HG03520 (cell line): ENCODE measurements at regions not wholly inside any gene's neighbourhood (a gene's known extent, or its start where the extent isn't known, plus 50 kb on each side); places are given as distances from the start of the nearest gene placed in this dataset.
A peak's percentile ranks its signal among the peaks of the same experiment; 100 is the strongest.
"Not testable (repeated sequence)": the region's sequence is repeated elsewhere in the genome, so short reads cannot be mapped to it uniquely, and the experiment has no call there.

ENCODE experiments used
- ATAC-seq: cut with Tn5 transposase; IDR thresholded peaks from one replicate; pipeline ENCODE4 v1.9.1; 2021; ENCODE audit warnings: mild to moderate bottlenecking, moderate library complexity; ENCODE audit not compliant: unreplicated experiment

- ATAC-seq, result no peak
Observed at GRCh38 chr4:151559595-151559994, 150.6 kb downstream of the FHIP1A start.

GRCh38 chr4:151561551-151562256, 152.7 kb downstream of the FHIP1A start:
- ATAC-seq, result no peak

GRCh38 chr4:151563194-151563593, 154.2 kb downstream of the FHIP1A start:
- ATAC-seq, result no peak

DNA sequence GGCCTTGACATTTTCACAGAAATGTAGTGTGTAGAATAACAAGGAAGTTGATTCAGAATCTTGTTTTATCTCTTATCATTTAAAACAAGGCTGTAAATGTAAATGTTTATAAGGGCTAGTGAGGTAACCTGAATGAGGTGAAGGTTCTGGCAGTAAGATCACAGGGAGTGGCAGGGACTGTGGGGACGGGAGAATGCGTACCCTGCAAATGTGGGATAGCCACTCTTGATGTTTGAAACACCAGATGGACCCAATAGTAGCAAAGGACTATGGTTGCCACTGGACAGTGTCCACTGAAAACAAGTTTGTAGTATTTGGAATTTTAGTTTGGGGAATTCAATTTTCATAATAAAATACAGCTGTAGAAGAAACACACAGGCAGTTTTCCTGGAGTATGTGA, 155.3 kb downstream of the FHIP1A start:
- no peak for ATAC-seq

DNA sequence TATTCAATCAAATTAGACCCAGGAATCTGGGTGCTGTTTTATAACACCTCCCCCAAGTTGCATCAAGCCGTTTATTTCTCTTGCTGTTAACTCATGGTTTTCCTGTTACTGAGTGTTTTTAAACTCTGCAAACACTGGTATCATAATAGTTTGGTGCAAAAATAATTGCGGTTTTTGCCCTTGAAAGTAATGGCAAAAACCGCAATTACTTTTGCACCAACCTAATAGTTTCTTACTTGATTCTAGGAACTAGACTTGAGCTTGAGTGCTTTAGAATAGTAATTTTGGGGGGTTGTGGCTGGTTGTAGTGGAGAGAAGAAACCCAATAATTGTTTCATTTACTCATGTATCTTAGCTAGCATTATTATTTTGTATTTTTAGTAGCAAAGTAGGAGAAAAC, 156.6 kb downstream of the FHIP1A start:
- ATAC-seq, result no peak

GRCh38 chr4:151566053-151566452, 157.1 kb downstream of the FHIP1A start:
- no peak for ATAC-seq

DNA sequence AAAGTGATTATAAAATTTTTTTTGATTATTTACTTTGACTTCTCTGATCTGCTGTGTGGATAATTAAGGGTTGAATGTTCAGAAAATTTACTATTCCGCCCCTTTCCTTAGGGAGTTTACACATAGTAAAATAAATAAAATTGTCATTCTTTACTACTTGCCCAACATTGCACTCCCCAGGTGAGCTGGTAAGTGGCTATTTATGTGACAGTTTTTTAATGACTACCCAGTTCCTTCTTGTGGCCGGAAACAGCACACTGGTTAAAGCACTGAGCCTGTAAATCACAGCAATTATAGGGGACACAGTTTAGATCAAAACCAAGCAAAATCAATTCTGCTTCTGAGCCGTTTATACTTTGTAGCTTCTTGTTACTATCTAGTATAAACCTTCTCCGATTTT, 158.1 kb downstream of the FHIP1A start:
- ATAC-seq, result peak; percentile 94

DNA sequence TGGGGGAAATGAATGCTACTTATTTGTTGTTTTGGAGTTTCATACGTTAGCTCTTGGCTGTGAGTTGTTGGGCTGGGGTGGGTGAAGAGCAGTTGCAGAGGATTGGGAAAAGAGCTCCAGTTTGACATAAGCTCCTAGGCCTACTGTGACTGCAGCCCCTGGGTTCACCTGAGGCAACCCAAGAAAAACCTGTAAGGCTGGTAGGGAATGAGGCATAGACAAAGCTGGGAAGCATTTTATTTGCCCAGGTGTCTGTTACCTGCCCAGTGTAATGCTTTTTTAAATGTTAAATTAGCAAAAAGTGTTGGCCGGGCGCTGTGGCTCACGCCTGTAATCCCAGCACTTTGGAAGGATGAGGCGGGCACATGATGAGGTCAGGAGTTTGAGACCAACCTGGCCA, 160.0 kb downstream of the FHIP1A start:
- no peak for ATAC-seq

GRCh38 chr4:151569650-151570049, 160.7 kb downstream of the FHIP1A start:
- ATAC-seq, result no peak

DNA sequence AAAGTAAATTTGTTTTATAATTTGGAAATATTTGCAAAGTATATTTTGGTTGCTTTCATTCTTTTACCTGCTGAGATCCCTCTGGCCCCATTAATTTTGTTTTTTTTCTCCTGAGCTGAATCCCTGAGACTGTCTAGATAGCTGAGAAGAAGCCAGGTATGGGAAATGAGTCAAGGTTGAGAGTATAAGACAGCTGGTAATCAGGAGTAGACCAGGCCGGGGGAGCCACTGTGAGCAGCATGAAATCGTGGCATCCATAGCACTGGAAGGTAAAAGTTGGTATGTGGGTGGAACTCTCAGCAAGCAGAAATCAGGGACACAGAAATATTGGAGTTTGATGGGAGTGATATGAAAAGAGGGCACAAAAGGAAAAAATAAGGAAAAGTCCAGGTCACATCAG, 164.5 kb downstream of the FHIP1A start:
- no peak for ATAC-seq

- ATAC-seq, result no peak
Observed at GRCh38 chr4:151573945-151574344, 165.0 kb downstream of the FHIP1A start.

GRCh38 chr4:151574968-151575367, 166.0 kb downstream of the FHIP1A start:
- ATAC-seq, result no peak

DNA sequence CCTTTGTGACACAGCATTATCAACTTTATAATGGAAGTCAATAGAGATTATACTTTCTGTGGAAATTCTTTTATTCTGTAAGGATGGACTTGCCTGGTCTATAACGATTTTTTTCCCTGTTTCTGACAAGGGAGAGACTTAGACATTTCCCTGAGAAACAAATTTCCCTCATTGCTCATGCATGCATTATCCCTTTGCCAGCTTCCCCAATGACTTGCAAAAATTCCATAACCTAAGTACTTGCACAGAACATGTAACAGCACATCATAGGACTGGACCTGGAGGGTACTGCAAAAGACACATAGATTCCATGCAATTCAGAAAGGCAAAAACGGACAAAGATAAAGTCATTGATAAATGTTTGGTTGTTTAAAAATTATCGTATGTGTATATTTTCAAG, 166.7 kb downstream of the FHIP1A start:
- no peak for ATAC-seq

GRCh38 chr4:151576627-151577026, 167.7 kb downstream of the FHIP1A start:
- ATAC-seq, result no peak

DNA sequence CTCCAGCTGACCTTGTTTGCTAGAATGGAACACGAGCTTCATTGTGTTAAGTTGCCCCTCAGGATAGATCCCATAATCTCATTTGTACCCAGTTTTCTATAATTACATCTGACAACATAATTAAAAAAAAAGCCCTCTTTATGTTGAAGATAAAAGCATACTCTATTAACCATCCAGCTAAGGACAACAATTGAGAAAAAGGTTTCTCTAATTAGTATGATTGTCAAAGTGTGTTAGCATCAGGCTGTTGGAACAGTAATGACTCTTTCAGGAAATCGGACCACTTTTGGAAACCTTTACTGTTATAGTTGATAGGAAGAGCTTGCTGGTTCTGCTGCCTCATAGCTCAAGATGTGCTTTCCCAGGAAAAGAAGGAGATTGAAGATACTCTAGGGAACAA, 172.6 kb downstream of the FHIP1A start:
- ATAC-seq, result no peak

DNA sequence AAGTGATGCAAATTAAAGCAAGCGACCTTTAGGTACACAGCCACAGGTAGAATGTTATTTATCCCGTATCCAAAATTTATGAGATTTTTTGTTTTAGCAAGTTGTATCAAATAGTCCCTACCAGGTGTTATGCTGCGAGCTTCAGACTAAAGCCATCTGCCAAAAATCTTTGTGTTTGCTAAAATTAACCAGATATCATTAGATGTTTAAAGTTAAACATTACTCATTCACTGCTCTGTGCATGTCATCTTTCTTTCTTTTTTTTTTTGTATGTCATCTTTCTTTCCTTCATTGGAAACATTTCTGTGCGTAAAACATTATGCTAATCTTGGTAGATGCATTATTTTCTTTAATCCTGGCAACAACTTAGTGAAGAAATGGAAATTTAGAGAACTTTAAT, 173.1 kb downstream of the FHIP1A start:
- no peak for ATAC-seq

DNA sequence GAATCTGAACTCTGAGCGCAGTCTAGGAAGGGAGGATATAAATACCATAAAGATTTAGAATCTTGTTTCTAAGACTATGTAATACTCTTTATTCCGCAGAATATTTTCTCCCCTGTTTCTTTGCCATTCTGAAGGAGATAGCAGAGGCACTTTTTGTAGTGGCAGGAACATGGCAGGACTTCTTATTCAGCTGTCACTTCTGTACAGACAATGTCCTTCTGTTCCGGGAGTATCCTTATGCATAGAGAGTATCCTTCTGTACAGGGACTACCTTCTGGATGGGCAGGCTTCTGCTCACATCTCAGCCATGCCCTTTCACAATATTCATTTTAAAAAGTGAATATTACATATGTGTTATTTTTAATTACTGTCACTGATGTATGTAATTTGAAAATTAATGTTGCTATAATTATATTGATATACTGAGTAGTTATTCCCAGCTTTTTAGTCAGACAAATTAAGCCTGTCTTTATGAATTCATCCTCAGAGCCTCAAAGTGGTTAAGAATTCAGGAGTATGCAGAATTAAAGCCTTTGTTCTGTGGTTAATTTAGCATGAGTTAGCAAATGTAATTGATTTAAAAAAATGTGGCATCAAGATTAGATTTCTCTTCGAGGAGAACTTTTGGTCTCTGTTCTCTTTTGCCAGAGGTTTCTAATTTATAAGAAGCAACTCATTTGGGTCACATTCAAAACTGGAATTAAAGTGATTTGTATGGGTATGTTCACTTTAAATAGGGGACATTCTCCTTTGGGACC, 174.4 kb downstream of the FHIP1A start:
- no peak for ATAC-seq

GRCh38 chr4:151584101-151584500, 175.1 kb downstream of the FHIP1A start:
- no peak for ATAC-seq

GRCh38 chr4:151595629-151596028, 165.2 kb downstream of the GATB start:
- ATAC-seq, result not testable (repeated sequence)

DNA sequence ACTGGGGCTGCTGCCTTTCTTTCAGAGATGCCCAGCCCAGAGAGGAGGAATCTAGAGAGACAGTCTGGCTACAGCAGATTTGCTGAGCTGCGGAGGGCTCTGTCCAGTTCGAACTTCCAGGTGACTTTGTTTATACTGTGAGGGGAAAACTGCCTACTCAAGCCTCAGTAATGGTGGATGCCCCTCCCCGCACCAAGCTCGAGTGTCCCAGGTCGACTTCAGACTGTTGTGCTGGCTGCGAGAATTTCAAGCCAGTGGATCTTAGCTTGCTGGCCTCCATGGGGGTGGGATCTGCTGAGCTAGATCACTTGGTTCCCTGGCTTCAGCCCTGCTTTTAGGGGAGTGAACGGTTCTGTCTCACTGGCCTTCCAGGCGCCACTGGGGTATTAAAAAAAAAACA, 163.1 kb downstream of the GATB start:
- ATAC-seq, result not testable (repeated sequence)

DNA sequence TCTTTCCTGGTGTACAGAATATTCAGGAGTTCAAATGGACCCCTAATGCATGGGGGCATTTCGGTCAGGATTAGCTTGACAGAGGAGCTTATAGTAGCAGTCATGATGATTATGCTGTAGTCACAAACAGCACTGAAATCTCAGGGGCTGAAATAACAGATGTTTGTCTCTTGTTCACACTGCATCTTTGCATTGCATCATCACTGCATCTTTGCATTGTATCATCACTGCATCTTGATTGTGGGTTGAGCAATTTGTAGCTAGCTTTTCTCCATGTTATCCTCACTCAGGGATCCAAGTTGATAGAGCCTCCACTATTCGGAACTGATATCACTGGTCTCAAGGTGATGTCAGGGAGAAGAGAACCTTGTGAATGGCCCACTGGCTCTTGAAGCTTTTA, 160.9 kb downstream of the GATB start:
- ATAC-seq, result no peak

GRCh38 chr4:151600432-151600831, 160.4 kb downstream of the GATB start:
- no peak for ATAC-seq

DNA sequence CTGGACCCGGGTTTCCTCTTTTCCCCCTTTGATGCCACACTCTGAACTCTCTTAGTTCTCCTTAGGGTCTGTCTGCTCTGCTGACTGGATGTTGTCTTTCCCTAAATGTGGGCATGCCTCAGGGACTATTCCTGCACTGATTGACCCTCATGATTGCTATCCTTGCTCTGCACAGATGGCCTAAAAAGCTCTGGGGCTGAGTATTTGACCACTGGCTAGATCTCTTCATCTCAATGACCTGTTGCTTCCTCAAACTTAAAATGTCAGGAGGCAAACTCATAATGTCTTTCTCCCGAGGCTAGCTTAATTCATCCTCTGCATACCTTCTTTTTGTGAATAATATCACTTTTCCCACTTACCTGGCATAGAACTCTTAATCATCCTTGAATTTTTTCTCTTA, 157.4 kb downstream of the GATB start:
- no peak for ATAC-seq
